ENCODE measurements at regions not wholly inside any gene's neighbourhood (a gene's known extent, or its start where the extent isn't known, plus 50 kb on each side); places are given as distances from the start of the nearest gene placed in this dataset.

GRCh38 chr6:163935158-163935762, 520.7 kb downstream of the QKI start:
- TF ChIP-seq EZH2 (IDR thresholded peaks at IDR 0.05; ENCODE audit: insufficient read depth, poor library complexity, severe bottlenecking): no peak
- no peak for TF ChIP-seq EZH2phosphoT487 (IDR thresholded peaks at IDR 0.05; ENCODE audit: insufficient read depth, low read depth)
